ENCODE measurements at regions not wholly inside any gene's neighbourhood (a gene's known extent, or its start where the extent isn't known, plus 50 kb on each side); places are given as distances from the start of the nearest gene placed in this dataset.

- ChIA-PET POLR2A (no interaction called here), CTCF (ENCODE audit: low intra/inter-chr PET ratio) (no interaction called here)
- intact Hi-C loops (cut with micrococcal nuclease) (no loop called here), in situ Hi-C loops (cut with MboI) (no loop called here)
- no peak overlapping the region for H3K4me2 ChIP-seq (ENCODE audit: insufficient read depth, low read length)
- H3K79me2 ChIP-seq (ENCODE audit: control insufficient read depth, insufficient read depth, low read length) = no peaks in the 10 kb centered on the region
- H4K20me1 ChIP-seq (replicated peaks; ENCODE audit: control insufficient read depth, insufficient read depth, low read length) = no peaks in the 10 kb centered on the region
- no peaks in the 10 kb centered on the region for H3K4me1 ChIP-seq (replicated peaks in 1 of 2; ENCODE audit: control insufficient read depth in 2 of 2, insufficient read depth in 2 of 2, low read length in 2 of 2)
- H2AFZ ChIP-seq (ENCODE audit: low read depth, low read length) = no peak overlapping the region
- no peak for ATAC-seq
- no peak for DNase-seq (ENCODE audit: extremely low read depth in 1 of 4, low spot score in 3 of 4)
- H3K9me3 ChIP-seq (replicated peaks; ENCODE audit: control insufficient read depth, insufficient read depth, low read depth, low read length) = no peaks in the 10 kb centered on the region
- TF ChIP-seq MEIS2 (IDR thresholded peaks at IDR 0.05; ENCODE audit: partially characterized antibody) = no peak
- TF ChIP-seq E2F5 (CRISPR knock-in tag; IDR thresholded peaks at IDR 0.05) = no peak
- TF ChIP-seq POLR3A (IDR thresholded peaks at IDR 0.05; ENCODE audit: borderline replicate concordance, extremely low read depth, insufficient read depth, insufficient read length) = no peak
- no peak for TF ChIP-seq POLR2B (IDR thresholded peaks at IDR 0.05; ENCODE audit: low read depth, partially characterized antibody)
- no peak for TF ChIP-seq CUX1 (CRISPR knock-in tag; IDR thresholded peaks at IDR 0.05)
- no peak for TF ChIP-seq TSC22D4 (tag; IDR thresholded peaks at IDR 0.05)
- TF ChIP-seq MED1 (CRISPR knock-in tag; IDR thresholded peaks at IDR 0.05; ENCODE audit: borderline replicate concordance) = no peak
- TF ChIP-seq IRF2 (CRISPR knock-in tag; IDR thresholded peaks at IDR 0.05) = no peak
- no peaks in the 10 kb centered on the region for H3K27me3 ChIP-seq (ENCODE audit: control insufficient read depth in 2 of 2, insufficient read depth in 2 of 2, low read length in 2 of 2)
- FAIRE-seq = no peak
- H3K9ac ChIP-seq (ENCODE audit: insufficient read depth in 1 of 2, low read depth in 2 of 2, low read length in 2 of 2) = no peak overlapping the region
- no peaks in the 10 kb centered on the region for H3K9me1 ChIP-seq (ENCODE audit: control insufficient read depth, insufficient read depth, low read length)
- H3K36me3 ChIP-seq (ENCODE audit: control insufficient read depth, insufficient read depth, low read length) = no peaks in the 10 kb centered on the region
- H3K27ac ChIP-seq (ENCODE audit: extremely low read depth, low read depth, low read length) = no peak overlapping the region
- BruUV-seq (replicated peaks) = no TSS peak
- 0% methylated on average over 2 of the region's 2 CpGs for WGBS (ENCODE audit: insufficient coverage, low coverage, missing lambda C conversion rate)
- H3K4me3 ChIP-seq = no peak overlapping the region
These were observed 204.4 kb upstream of the MEX3C start for GRCh38 chr18:51401912-51402311.

Measured in K562 (cell line).